A673 (cell line): ENCODE measurements at regions not wholly inside any gene's neighbourhood (a gene's known extent, or its start where the extent isn't known, plus 50 kb on each side); places are given as distances from the start of the nearest gene placed in this dataset.
A peak's percentile ranks its signal among the peaks of the same experiment; 100 is the strongest.

Experiments
- BruUV-seq: library from RNA; stranded (reverse); fragments of 400-500 nt; replicated peaks from 2 replicates; lab custom pipeline; 2021; lab: Mats Ljungman, UMichigan
- CTCF ChIA-PET: fragments of 300-600 bp; sonication (Branson Sonifier 250); formaldehyde crosslinking; loops from one replicate; lab custom pipeline; 2022; ENCODE audit warnings: antibody characterized with exemption; lab: Charles Lee
- POLR2A ChIA-PET: fragments of 300-600 bp; sonication (Branson Sonifier 250); formaldehyde crosslinking; loops from one replicate; lab custom pipeline; 2022; ENCODE audit warnings: antibody characterized with exemption; ENCODE audit not compliant: low non-redundant PET; lab: Charles Lee
- DNase-seq: peaks from one replicate; pipeline ENCODE4 v3.0.0-alpha.2; 2015; ENCODE audit warnings: low spot score
- H3K27ac ChIP-seq: fragments of 200-600 bp; sonication (generic); 2 replicates; pipeline ENCODE4 v1.5.1; 2016; ENCODE audit warnings: mixed run types, low read depth, mild to moderate bottlenecking, mixed read lengths, antibody characterized with exemption, low read length; ENCODE audit not compliant: poor library complexity, severe bottlenecking
- H3K27me3 ChIP-seq: fragments of 200-600 bp; sonication (generic); replicated peaks from 2 replicates; pipeline ENCODE4 v1.6.1; 2017; ENCODE audit warnings: mixed run types, low read depth, mild to moderate bottlenecking, mixed read lengths, antibody characterized with exemption, low read length; ENCODE audit not compliant: insufficient read depth, poor library complexity
- H3K36me3 ChIP-seq: fragments of 200-600 bp; sonication (generic); 2 replicates; pipeline ENCODE4 v1.6.1; 2016; ENCODE audit warnings: mixed run types, mild to moderate bottlenecking, mixed read lengths, antibody characterized with exemption, low read length; ENCODE audit not compliant: insufficient read depth, poor library complexity, severe bottlenecking
- H3K4me1 ChIP-seq: fragments of 200-600 bp; sonication (generic); 2 replicates; pipeline ENCODE4 v1.6.1; 2017; ENCODE audit warnings: mixed run types, mild to moderate bottlenecking, mixed read lengths, antibody characterized with exemption, low read length; ENCODE audit not compliant: insufficient read depth, poor library complexity, severe bottlenecking
- H3K4me3 ChIP-seq: fragments of 200-600 bp; sonication (generic); 2 replicates; pipeline ENCODE4 v1.5.1; 2016; ENCODE audit warnings: low read depth, mixed run types, mild to moderate bottlenecking, mixed read lengths, low read length; ENCODE audit not compliant: poor library complexity, severe bottlenecking
- H3K9me3 ChIP-seq: fragments of 200-600 bp; sonication (generic); 2 replicates; pipeline ENCODE4 v1.6.1; 2016; ENCODE audit warnings: mixed run types, low read depth, mild to moderate bottlenecking, mixed read lengths, antibody characterized with exemption, low read length; ENCODE audit not compliant: poor library complexity, severe bottlenecking
- EZH2 ChIP-seq: fragments of 200-600 bp; sonication (generic); IDR thresholded peaks from 2 replicates; pipeline ENCODE4 v1.6.1; 2017; ENCODE audit warnings: borderline replicate concordance, low read depth, mild to moderate bottlenecking, mixed read lengths, antibody characterized with exemption, low read length; ENCODE audit not compliant: poor library complexity, severe bottlenecking
- intact Hi-C: fragments of 100-400 bp; cut with micrococcal nuclease; formaldehyde crosslinking; loops from one replicate; pipeline ENCODE4 v1.10.0; 2022; ENCODE audit not compliant: unreplicated experiment
- TF ChIP-seq, protein P1 (sequence below): fragments of 300-800, 200-600 bp; sonication (generic); conservative IDR thresholded peaks from 2 replicates; pipeline ENCODE4 v1.5.1; 2017; ENCODE audit warnings: low read depth, mild to moderate bottlenecking, antibody characterized with exemption, low read length, moderate library complexity, mixed read lengths

DNA sequence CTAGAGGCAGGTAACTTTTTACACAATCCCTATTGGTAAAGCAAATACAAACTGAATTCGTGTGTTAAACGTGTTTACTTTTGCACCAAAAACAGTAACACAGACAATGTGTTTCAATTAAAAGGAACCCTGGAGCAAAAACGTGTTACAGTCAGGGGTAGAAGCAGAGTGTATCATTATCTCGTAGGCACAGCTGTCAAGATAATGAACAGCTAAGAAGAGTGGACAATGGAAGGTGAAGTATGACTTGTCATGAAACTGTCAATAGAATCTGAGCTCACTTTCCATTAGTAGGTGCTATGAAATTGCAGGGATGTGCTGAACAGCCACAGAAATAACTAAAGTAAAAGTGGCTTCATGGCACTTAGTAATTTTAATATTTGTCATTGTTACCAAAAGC lies 1229.8 kb upstream of the WWC1 start:
- H3K4me3 ChIP-seq: no peak overlapping the region
- H3K4me1 ChIP-seq: peaks cover 26% of the 10 kb centered on the region
- no peaks in the 10 kb centered on the region for H3K9me3 ChIP-seq
- TF ChIP-seq EZH2: no peak
- TF ChIP-seq, protein P1, sequence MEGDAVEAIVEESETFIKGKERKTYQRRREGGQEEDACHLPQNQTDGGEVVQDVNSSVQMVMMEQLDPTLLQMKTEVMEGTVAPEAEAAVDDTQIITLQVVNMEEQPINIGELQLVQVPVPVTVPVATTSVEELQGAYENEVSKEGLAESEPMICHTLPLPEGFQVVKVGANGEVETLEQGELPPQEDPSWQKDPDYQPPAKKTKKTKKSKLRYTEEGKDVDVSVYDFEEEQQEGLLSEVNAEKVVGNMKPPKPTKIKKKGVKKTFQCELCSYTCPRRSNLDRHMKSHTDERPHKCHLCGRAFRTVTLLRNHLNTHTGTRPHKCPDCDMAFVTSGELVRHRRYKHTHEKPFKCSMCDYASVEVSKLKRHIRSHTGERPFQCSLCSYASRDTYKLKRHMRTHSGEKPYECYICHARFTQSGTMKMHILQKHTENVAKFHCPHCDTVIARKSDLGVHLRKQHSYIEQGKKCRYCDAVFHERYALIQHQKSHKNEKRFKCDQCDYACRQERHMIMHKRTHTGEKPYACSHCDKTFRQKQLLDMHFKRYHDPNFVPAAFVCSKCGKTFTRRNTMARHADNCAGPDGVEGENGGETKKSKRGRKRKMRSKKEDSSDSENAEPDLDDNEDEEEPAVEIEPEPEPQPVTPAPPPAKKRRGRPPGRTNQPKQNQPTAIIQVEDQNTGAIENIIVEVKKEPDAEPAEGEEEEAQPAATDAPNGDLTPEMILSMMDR: no peak
- no peaks in the 10 kb centered on the region for H3K36me3 ChIP-seq
- BruUV-seq: no TSS peak
- intact Hi-C loops: loop anchor here (10.0 kb wide), 1 partner anchor 153 kb away; no protein-coding TSS in a partner anchor
- no peak for DNase-seq
- POLR2A ChIA-PET: no interaction called here
- H3K27me3 ChIP-seq: no peaks in the 10 kb centered on the region
- no peak overlapping the region for H3K27ac ChIP-seq
- CTCF ChIA-PET: no interaction called here

DNA sequence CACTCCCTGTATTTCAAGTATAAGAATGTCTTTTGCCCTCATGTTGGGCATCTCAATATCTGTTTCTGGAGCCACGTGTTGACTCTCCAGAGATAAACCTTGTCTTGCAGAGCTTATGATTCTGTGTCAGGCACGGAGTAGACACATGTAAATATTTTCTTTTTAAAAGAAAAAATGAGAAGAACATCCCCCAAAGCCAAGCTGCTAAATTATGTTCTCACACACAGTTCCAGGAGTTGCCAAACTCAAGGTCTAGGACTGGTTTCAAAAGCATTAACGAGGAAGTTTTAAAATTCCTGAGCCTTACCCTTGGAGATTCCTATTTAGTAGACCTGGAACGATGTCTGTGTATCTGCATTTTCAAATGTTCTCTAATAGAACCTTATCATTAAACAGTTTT lies 1228.3 kb upstream of the WWC1 start:
- Histone ChIP-seq H3K36me3 (no peaks in the 10 kb centered on the region), H3K4me1 (peaks cover 26% of the 10 kb centered on the region), H3K27me3 (no peaks in the 10 kb centered on the region), H3K27ac (no peak overlapping the region), H3K9me3 (no peaks in the 10 kb centered on the region), H3K4me3 (no peak overlapping the region)
- ChIA-PET CTCF (no interaction called here), POLR2A (no interaction called here)
- BruUV-seq: no TSS peak
- TF ChIP-seq, protein P1: no peak
- no peak for TF ChIP-seq EZH2
- DNase-seq: no peak
- intact Hi-C loops: loop anchor here (10.0 kb wide), 1 partner anchor 152 kb away; no protein-coding TSS in a partner anchor

DNA sequence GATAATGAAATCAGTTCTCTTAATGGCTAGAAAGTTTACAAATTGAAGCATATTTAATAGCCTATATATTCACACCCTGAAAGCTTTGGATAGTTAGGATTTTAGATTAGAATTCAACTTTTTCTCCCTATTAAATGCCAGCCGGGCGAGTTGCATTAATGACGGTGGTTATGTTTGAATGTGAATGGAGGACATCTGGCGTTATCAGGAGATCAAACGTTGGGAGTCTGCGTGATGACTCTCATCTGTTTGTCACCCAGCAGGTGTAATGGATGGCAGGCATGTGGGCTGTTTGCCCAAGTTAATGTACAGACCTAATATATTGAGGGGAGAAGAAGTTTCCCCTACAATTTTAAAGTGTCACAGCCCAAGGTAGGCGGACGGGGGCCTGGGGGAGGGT lies 1227.7 kb upstream of the WWC1 start:
- no peaks in the 10 kb centered on the region for H3K27me3 ChIP-seq
- no peaks in the 10 kb centered on the region for H3K36me3 ChIP-seq
- BruUV-seq: no TSS peak
- H3K27ac ChIP-seq: peak overlapping the region; percentile 57
- H3K9me3 ChIP-seq: no peaks in the 10 kb centered on the region
- H3K4me3 ChIP-seq: peak overlapping the region; percentile 16
- peaks cover 26% of the 10 kb centered on the region for H3K4me1 ChIP-seq
- intact Hi-C loops: loop anchor here (10.0 kb wide), 1 partner anchor 151 kb away; no protein-coding TSS in a partner anchor
- POLR2A ChIA-PET: no interaction called here
- CTCF ChIA-PET: no interaction called here
- no peak for DNase-seq
- TF ChIP-seq, protein P1: no peak
- TF ChIP-seq EZH2: no peak
